ENCODE measurements at regions not wholly inside any gene's neighbourhood (a gene's known extent, or its start where the extent isn't known, plus 50 kb on each side); places are given as distances from the start of the nearest gene placed in this dataset.
"Not testable (repeated sequence)": the region's sequence is repeated elsewhere in the genome, so short reads cannot be mapped to it uniquely, and the experiment has no call there.

GRCh38 chr6:51159260-51159659 is 340.6 kb downstream of the TFAP2B start:
- TF ChIP-seq POLR2A, CTCF (IDR thresholded peaks at IDR 0.05): not testable (repeated sequence)

All from heart left ventricle (tissue), 13 donors.